ENCODE measurements at regions not wholly inside any gene's neighbourhood (a gene's known extent, or its start where the extent isn't known, plus 50 kb on each side); places are given as distances from the start of the nearest gene placed in this dataset.
"Not testable (repeated sequence)": the region's sequence is repeated elsewhere in the genome, so short reads cannot be mapped to it uniquely, and the experiment has no call there.

DNA sequence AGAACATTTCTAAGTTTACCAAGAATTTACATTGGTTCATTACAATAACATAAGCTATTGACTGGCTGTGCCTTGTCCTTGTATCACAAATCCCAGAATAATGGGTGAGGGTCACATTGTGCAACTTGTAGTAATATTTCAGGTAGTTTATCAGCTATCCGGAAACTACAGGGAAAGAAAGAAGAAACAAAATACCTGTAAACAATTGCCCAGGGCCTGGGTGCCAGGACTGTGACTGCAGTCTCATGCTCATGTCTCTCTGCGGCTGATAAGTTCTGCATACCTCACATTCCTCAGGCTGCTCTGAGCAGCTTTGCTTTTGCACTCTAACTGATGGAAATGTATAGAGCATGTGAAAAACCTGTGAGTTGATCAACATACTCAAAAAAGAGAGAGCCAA lies 131.8 kb upstream of the TRIM24 start:
- DNase-seq, result no peak

DNA sequence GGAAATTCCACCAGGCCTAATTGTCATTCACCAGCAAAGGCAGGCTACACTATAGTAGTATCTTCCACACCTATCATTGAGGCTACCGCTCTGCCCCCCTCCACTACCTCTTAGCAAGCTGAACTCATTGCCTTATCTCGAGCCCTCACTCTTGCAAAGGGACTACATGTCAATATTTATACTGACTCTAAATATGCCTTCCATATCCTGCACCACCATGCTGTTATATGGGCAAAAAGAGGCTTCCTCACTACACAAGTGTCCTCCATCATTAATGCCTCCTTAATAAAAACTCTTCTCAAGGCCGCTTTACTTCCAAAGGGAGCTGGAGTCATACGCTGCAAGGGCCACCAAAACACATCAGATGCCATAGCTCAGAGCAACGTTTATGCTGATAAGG lies 127.2 kb upstream of the TRIM24 start:
- not testable (repeated sequence) for DNase-seq

DNA sequence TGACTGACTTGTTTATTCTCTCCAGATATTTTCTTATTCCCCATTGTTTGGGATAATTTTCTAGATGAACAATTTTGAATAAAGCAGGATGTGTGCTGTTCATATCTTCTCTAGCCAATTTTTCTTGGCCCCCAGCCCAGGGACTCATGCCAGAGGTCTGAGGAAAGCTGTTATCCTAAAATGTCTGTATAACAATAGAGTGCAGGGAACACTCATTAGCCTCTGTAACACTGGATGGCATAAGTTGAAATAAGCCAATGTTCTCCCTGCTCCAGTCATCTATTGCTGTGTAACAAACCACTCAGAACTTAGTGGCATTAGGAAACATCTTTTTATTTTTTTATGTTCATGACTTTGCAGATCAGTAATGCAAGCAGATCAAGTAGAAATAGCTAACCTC lies 121.7 kb upstream of the TRIM24 start:
- peak; percentile 76 for DNase-seq

DNA sequence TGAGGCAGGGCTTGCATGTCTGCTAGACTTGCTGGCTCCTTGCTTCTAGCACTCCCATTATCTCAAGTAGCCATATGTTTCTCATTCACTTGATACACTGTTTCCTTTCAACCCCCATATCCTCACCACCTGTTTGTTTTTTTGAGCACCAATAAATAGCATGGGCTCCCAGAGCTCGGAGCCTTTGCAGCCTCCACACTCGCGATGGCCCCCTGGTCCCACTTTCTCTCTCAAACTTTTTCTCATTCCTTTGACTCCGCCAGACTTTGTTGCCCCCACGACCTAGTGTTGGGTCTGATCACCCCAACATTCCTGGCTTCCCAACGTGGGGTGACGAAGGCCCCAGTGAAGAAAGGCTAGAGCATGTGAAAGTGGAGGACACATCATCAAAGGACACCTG lies 120.8 kb upstream of the TRIM24 start:
- DNase-seq, result not testable (repeated sequence)

DNA sequence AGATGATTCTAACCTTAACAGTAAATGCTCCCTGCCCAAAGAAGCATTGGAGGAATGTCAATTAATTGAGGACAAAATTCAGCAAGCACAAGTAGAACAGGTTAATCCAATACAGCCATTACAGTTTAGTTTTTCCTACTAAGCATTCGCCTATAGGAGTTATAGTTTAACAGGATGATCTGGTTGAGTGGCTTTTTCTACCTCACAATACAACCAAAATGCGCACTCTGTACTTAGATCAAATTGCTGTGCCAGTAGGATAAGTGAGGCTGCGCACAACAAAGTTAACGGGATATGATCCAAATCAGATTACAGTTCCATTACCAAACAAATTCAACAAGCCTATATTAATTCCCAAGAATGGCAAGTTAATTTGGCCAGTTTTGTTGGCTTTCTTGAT lies 117.1 kb upstream of the TRIM24 start:
- no peak for DNase-seq

DNA sequence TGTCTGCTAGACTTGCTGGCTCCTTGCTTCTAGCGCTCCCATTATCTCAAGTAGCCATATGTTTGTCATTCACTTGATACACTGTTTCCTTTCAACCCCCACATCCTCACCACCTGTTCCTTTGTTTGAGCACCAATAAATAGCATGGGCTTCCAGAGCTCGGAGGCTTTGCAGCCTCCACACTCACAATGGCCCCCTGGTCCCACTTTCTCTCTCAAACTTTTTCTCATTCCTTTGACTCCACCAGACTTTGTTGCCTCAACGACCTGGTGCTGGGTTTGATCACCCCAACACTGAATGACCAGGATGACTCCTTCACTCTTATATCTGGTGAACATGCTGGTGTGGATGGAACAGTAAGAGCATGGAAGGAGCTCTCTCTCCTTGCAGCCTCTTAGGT lies 114.5 kb upstream of the TRIM24 start:
- DNase-seq, result no peak

DNA sequence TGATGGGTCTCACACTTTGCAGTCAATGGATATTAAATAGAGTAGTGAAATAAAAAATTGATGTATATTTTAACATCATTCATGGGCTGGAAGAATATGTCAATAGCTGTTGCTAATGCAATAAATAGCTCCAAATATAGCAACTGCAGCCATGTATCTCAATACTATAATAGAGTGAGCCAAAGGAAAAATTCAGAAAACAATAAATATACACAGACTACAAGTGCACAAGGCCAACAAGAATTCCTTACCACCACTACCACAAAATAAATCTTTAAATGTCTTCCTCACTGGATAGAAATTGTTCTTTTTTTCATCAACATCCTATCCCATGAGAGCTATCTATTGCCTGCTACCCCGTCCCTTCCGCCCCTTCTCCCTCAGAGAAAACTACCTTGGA lies 113.1 kb upstream of the TRIM24 start:
- DNase-seq, result no peak

DNA sequence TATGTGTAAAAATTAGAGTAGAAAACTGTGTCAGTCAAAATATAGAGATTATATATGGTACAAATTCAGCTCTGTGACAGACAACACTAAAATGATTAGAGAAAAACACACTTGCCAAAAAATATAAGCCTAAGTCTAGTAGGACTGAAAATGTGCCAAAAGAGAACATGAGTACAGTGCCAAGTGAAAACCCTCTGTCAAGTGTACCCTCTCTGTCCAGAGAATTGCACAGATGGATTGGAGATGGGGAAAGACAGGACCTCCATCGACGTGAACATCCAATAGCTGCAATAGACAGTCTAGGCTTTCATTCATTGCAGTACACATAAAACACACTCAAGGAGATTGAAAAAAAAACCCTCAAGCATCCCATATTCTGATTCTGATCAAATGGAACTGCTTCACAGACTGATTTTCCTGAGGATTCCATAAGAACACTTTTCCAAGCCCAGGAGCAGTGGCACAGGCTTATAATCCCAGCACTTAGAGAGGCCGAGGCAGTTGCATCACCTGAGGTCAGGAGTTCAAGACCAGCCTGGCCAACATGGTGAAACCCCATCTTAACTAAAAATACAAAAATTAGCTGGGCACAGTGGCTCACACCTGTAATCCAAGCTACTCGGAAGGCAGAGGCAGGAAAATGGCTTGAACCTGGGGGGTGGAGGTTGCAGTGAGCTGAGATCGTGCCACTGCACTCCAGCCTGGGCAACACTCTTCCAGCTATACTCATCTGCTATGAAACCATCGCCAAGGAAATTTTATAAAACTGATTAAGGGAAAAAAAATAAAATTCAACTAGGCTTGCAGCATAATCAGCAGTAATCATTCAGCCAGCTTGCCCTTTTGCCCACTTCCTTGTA lies 110.0 kb upstream of the TRIM24 start:
- DNase-seq, result no peak

DNA sequence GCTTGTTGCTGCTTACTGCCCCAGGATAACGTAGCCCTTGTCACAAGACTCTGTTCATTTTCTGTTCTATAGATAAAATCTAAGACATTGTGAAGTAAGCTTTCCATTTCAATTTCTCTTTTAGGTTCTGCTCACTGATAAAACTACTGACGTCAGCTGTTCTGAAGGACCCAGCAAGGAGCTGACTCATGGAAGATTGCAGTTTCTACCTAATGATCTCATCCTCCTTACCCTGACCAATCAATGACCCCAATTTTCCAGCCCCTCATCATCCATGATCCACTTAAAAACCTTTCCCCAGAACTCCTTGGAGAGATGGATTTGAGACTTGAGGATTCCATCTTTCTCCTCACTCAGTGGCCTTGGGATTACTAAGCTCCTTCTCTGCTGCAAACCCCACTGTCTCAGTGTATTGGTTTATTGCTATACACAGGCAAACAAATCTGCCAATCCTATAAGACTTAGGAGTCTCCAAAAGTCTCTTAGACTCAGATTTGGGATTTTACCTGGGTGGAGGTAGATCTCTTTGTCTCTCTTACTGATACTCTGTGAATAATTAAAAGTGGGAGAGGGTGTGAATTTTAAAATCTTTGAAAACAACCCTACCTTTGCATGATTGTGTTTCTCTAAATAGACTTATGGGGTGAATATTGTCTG lies 109.2 kb upstream of the TRIM24 start:
- peak; percentile 80 for DNase-seq

DNA sequence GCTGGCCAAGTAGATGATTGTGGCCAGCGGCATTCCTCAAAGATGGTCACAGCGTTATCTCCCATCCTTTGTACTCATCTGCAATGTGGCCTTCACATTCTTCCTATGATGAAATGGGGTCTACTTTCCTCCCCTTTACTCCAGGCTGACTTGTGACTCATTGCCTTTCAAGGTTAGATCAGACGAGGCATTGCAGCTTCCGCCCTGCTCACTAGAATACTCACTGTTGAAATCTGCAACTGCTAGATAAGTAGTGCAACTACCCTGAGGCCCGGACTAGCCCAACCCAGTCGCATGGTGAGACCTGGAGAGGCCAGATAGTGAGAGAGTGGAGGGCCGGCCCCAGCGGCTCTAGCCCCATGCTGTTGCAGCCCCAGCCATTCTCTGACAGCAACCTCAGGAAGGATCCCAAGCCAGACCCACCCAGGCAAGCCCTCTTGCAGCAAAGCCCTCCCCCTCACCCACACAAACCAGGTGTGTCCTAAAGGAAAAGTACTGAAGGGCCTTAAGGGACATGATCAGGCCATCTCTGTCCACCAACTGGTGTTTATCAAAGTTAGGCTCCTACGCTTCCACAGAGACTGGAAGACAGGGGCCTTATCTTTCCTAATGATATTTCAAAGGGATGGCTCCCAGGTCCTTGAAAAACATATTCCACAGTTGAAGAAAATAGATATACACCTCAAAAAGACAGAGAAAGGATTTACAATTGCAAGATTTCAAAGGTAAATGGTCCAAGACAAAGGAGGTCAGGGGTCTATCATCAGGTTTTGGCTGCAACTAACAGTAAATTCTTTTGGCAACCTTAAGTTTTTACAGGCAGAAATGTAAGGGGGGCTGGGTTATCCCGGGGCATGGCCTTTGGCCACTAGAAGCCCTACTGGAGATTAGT lies 107.2 kb upstream of the TRIM24 start:
- peak; percentile 100 for DNase-seq

DNA sequence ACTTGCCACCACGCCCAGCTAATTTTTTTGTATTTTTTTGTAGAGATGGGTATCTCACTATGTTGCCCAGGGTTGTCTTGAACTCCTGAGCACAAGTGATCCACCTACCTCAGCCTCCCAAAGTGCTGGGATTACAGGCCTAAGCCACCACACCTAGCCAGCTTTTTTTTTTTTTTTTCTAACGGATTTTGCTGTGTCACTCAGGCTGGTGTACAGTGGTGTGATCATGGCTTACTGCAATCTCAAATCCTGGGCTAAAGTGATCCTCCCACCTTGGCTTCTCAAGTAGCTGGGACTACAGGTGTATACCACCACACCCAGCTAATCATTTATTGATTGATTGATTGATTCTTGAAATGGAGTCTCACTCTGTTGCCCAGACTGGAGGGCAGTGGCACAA lies 106.0 kb upstream of the TRIM24 start:
- DNase-seq, result peak; percentile 56

DNA sequence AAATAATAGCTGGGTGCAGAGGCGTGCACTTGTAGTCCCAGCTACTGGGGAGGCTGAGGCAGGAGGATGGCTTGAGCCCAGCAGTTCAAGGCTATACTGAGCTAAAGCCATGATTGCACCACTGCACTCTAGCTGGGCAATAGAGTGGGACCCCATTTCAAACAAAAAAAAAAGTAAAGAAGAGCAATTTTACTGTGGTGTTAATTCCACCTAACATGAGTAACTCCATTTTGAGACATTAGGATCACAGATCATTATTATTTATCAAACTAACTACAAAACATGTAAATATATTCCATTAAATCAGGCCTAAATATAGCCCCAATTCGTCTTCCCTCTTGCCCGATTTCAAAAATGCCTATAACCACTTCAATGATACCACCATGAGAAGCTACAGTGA lies 104.8 kb upstream of the TRIM24 start:
- no peak for DNase-seq

DNA sequence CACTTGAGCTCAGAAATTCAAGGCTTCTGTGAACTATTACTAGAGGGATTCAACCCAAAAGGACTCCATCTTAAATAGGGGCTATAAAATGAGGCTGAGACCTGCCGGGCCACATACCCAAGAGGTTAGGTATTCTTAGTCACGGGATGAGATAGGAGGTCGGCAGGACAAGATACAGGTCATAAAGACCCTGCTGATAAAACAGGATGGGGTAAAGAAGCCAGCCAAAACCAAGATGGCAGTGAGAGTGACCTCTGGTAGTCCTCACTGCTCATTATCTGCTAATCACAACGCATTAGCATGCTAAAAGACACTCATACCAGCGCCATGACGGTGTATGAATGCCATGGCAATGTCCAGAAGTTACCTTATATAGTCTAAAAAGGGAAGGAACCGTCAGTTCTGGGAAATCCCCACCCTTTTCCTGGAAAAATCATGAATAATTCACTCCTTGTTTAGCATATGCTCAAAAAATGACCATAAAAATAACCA lies 101.2 kb upstream of the TRIM24 start:
- DNase-seq, result no peak

DNA sequence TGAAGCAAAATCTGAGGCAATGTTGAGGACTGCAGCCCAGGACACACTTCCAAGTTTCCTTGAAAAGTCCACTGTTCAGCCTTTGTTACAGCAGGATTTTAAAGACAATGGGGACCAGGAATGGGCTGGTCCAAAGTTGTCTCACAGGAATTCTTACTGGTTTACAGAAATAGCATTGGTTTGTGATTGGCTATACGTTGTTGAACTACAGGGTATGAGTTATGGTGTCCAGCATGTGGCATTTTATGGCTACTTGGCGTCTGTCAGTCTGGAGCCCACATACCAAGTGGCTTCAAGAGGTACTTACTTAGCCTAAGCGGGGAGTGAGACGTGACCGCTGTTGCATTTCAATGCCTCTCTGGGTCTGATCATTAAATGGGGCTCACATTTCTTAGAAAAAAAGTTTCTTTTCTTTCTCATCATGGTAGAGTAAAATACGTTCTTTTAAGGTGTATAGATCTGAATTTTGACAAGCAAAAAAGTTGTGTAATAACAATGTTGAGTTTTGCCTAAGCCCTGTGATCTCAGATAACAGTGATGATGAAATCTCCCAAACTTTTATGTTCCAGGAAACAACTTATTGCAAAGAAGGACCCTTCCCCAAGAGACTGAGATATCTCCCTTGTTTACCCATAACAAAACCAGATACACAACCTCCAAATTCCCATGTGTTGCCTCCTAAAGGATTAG lies 100.0 kb upstream of the TRIM24 start:
- no peak for DNase-seq

DNA sequence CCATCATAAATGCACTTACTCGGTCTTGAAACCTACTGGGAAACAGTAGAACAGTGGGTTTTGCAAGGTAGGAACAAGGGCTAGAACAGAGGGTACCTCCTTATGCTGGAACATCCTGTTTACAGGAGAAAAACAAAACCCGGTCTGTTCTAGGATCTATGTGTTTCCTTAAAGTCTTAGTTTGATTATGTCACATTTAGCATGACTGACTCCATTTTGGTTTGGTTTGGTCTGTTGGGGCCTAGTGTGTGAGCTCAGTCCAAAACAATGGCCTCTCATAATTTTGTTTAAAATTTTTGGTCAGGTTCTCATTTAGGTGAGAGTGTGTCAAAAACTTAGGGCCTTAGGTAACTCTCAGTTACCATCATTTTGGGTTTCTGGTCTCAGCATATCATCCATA lies 96.3 kb upstream of the TRIM24 start:
- DNase-seq, result no peak

DNA sequence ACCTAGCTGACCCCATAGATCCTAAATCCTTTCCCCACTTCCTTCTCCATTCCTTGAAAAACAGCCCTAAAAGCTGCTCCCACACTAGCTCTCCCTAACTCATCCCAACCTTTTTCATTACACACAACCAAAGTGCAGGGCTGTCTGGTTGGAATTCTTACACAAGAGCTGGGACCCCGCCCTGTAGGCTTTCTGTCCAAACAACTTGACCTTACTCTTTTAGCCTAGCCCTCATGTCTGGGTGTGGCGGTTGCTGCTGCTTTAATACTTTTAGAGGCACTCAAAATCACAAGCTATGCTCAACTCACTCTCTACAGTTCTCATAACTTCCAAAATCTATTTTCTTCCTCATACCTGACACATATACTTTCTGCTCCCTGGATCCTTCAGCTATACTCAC lies 93.9 kb upstream of the TRIM24 start:
- DNase-seq, result not testable (repeated sequence)

DNA sequence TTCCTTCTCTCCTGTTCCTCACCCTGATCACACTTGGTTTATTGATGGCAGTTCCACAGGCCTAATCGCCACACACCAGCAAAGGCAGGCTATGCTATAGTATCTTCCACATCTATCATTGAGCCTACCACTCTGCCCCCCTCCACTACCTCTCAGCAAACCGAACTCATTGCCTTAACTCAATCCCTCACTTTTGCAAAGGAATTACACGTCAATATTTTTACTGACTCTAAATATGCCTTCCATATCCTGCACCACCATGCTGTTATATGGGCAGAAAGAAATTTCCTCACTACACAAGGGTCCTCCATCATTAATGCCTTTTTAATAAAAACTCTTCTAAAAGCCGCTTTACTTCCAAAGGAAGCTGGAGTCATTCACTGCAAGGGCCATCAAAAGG lies 93.4 kb upstream of the TRIM24 start:
- not testable (repeated sequence) for DNase-seq

DNA sequence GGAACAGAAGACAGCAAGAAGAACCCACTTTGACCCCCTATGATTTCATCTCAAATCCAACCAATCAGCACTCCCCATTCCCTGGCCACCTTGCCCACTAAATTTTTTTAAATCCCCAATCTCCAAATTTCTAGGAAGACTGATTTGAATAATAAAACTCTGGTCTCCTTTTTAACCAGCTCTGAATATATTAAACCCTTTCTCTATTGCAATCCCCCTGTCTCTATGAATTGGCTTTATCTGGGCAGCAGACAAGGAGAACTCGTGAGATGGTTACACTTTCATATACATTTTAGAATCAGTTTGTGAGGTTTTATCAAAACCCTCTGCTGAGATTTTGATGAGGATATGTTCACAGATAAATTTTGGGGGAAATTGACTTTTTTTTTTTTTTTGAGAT lies 90.3 kb upstream of the TRIM24 start:
- DNase-seq, result no peak

DNA sequence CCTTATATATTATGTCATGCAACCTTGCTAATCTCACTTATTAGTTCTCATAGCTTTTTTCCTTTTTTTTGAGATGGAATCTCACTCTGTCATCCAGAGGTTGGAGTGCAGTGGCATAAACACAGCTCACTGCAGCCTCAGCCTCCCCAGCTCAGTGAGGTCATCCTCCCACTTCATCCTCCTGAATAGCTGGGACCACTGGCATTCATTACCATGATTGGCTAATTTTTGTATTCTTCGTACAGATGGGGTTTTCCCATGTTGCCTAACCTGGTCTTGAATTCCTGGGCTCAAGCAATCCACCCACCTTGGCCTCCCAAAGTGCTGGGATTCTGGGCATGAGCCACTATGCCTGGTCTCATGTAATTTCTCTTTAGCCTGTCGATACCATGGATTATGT lies 89.1 kb upstream of the TRIM24 start:
- no peak for DNase-seq

DNA sequence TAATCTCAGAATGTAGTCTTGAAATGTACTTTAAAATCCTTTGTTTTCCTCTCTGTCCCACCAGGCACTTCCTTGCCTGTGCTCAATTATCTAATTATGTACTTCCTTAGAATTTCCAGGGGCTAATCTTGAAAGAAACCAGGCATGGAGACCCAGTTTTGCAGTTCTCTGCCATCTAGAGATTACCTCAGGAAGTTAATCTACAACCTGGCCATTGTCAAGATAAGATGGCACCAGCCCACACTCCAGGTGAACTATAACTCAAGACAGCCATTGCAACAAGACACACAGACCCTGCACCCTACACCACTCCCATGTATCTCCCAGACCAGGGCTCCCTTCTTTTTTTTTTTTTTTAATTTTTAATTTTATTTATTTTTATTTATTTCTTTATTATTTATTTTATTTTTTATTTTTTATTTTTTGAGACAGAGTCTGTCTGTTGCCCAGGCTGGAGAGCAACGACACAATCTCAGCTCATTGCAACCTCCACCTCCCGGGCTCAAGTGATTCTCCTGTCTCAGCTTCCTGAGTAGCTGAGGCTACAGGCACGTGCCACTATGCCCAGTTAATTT lies 85.9 kb upstream of the TRIM24 start:
- no peak for DNase-seq

DNA sequence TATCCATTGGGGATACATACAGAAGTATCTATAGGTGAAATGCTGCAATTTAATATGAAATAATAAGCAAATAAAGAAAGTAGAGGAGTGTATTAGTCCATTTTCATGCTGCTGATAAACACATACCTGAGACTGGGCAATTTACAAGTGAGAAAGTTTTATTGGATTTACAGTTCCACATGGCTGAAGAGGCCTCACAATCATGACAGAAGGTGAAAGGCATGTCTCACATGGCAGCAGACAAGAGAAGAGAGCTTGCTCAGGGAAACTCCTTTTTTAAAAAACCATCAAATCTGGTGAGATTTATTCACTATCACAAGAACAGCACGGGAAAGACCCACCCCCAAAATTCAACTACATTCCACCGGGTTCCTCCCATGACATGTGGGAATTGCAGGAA lies 82.8 kb upstream of the TRIM24 start:
- no peak for DNase-seq

Data from hematopoietic multipotent progenitor cell treated with erythropoietin and hydrocortisone succinate and interleukin-3 and kit ligand, for 8 days (in vitro differentiated cells).